GM10266 (cell line): ENCODE measurements at regions not wholly inside any gene's neighbourhood (a gene's known extent, or its start where the extent isn't known, plus 50 kb on each side); places are given as distances from the start of the nearest gene placed in this dataset.

Source experiments
- DNase-seq: peaks from one replicate; pipeline ENCODE4 v3.0.0; 2012; ENCODE audit errors: extremely low spot score
- CTCF ChIP-seq: IDR thresholded peaks from 2 replicates; pipeline ENCODE4 v1.5.1; 2012; ENCODE audit warnings: mild to moderate bottlenecking, low read depth; ENCODE audit not compliant: control insufficient read depth, insufficient read depth; ENCODE audit errors: missing control alignments

- no peak for TF ChIP-seq CTCF
- no peak for DNase-seq
Observed at GRCh38 chr4:175441256-175441655, 370.8 kb downstream of the GPM6A start.

- no peak for TF ChIP-seq CTCF
- no peak for DNase-seq
Observed at GRCh38 chr4:175443547-175443946, 368.5 kb downstream of the GPM6A start.

GRCh38 chr4:175444512-175444911, 367.6 kb downstream of the GPM6A start:
- no peak for TF ChIP-seq CTCF
- no peak for DNase-seq

GRCh38 chr4:175447016-175447415, 365.0 kb downstream of the GPM6A start:
- DNase-seq: no peak

DNA sequence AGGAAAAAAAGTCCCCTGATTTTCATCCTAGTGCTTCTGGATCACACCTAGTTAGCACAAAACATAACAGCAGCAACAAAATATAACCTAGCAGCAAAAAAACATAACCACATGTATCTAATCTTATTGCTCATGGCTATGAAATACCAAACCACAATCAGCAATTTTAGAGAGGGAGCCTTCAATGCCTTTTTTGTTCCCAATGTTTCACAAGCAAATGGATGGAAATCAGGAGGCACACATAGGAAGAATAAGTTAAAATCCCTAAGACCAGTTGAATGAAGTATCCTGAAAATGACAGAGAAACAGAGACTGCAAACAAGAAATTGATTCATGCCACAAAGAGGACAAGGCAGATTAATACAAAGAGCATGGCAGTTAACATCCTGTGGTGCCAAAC, 361.6 kb downstream of the GPM6A start:
- DNase-seq: no peak

More at GRCh38 chr4:175447016-175447415, 365.0 kb downstream of the GPM6A start:
- TF ChIP-seq CTCF: no peak

GRCh38 chr4:175451238-175451965, 360.7 kb downstream of the GPM6A start:
- no peak for DNase-seq
- no peak for TF ChIP-seq CTCF

More for the DNA sequence above, 361.6 kb downstream of the GPM6A start:
- no peak for TF ChIP-seq CTCF

GRCh38 chr4:175453456-175453855, 358.6 kb downstream of the GPM6A start:
- DNase-seq: no peak
- TF ChIP-seq CTCF: no peak
